ENCODE measurements at regions not wholly inside any gene's neighbourhood (a gene's known extent, or its start where the extent isn't known, plus 50 kb on each side); places are given as distances from the start of the nearest gene placed in this dataset.

DNA sequence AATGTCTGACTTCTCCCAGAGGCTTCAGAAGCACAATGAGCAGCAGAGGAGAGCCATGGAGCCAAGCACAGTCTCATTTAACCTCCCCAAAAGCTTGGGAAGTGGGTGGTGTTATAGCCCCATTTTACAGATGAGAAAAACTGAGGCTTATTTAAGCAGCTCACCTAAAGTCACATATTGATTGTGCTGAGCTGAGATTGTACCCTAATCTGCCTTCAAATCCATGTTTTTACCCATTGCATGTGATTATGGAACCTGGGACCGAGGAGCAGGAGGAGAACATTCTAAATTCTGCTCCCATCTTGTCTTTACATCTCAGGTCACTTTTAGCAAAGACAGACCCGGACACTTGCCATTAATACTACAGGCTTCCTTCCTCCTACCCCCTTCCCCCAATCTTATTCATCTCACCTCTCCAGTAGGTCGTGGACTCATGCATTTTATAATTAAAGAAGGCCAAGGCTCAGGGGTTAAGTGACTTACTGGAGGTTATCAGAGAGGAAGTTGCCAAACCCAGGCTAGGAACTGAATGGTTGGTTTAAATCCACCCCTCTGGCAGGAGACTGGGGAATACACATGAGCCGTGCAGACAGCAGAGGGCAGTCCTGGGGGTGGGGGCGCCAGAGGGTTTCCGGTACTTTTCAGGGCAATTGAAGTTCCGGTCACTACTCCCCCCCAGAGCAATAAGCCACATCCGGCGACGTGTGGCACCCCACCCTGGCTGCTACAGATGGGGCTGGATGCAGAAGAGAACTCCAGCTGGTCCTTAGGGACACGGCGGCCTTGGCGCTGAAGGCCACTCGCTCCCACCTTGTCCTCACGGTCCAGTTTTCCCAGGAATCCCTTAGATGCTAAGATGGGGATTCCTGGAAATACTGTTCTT is 51.0 kb upstream of the IL17B start:
- DNase-seq (ENCODE audit: low read depth): no peak
- H3K4me3 ChIP-seq (ENCODE audit: low read depth, low read length): no peak overlapping the region
- TF ChIP-seq CTCF (IDR thresholded peaks at IDR 0.05; ENCODE audit: low read depth, low read length, missing control alignments): no peak
